A204.1 (cell line): ENCODE measurements at regions not wholly inside any gene's neighbourhood (a gene's known extent, or its start where the extent isn't known, plus 50 kb on each side); places are given as distances from the start of the nearest gene placed in this dataset.

ENCODE experiments used
- FAIRE-seq: peaks from 2 replicates; lab custom pipeline; 2012; peaks lifted over from hg19 to GRCh38; lab: Jason Lieb, UNC

- no peak for FAIRE-seq
These were observed 1227.8 kb downstream of the SORCS3 start for GRCh38 chr10:105868935-105869334.

- no peak for FAIRE-seq
These were observed 1223.8 kb downstream of the SORCS3 start for GRCh38 chr10:105864854-105865253.

GRCh38 chr10:105857268-105858264 lies 1216.5 kb downstream of the SORCS3 start:
- no peak for FAIRE-seq

GRCh38 chr10:105855791-105856190 lies 1214.7 kb downstream of the SORCS3 start:
- no peak for FAIRE-seq

- no peak for FAIRE-seq
These were observed 1203.8 kb downstream of the SORCS3 start for GRCh38 chr10:105844676-105845570.

- FAIRE-seq, result no peak
These were observed 1203.2 kb downstream of the SORCS3 start for GRCh38 chr10:105844241-105844640.

GRCh38 chr10:105843786-105844185 lies 1202.7 kb downstream of the SORCS3 start:
- no peak for FAIRE-seq

- FAIRE-seq, result no peak
These were observed 1199.2 kb downstream of the SORCS3 start for GRCh38 chr10:105840288-105840770.

- no peak for FAIRE-seq
These were observed 1197.3 kb downstream of the SORCS3 start for GRCh38 chr10:105838392-105838791.

GRCh38 chr10:105837951-105838350 lies 1196.9 kb downstream of the SORCS3 start:
- FAIRE-seq, result no peak

GRCh38 chr10:105834261-105835059 lies 1193.4 kb downstream of the SORCS3 start:
- no peak for FAIRE-seq

- no peak for FAIRE-seq
These were observed 1186.0 kb downstream of the SORCS3 start for GRCh38 chr10:105827133-105827532.

GRCh38 chr10:105807935-105808587 lies 1167.0 kb downstream of the SORCS3 start:
- FAIRE-seq, result no peak

- FAIRE-seq, result no peak
These were observed 1162.1 kb downstream of the SORCS3 start for GRCh38 chr10:105803206-105803605.

GRCh38 chr10:105800641-105801040 lies 1159.6 kb downstream of the SORCS3 start:
- no peak for FAIRE-seq

- no peak for FAIRE-seq
These were observed 1157.3 kb downstream of the SORCS3 start for GRCh38 chr10:105798328-105798889.

GRCh38 chr10:105797234-105797890 lies 1156.3 kb downstream of the SORCS3 start:
- peak; percentile 77 for FAIRE-seq

- no peak for FAIRE-seq
These were observed 1152.0 kb downstream of the SORCS3 start for GRCh38 chr10:105793071-105793470.

- no peak for FAIRE-seq
These were observed 1144.6 kb downstream of the SORCS3 start for GRCh38 chr10:105785721-105786120.

- no peak for FAIRE-seq
These were observed 1142.9 kb downstream of the SORCS3 start for GRCh38 chr10:105783936-105784483.
